ENCODE measurements at regions not wholly inside any gene's neighbourhood (a gene's known extent, or its start where the extent isn't known, plus 50 kb on each side); places are given as distances from the start of the nearest gene placed in this dataset.

DNA sequence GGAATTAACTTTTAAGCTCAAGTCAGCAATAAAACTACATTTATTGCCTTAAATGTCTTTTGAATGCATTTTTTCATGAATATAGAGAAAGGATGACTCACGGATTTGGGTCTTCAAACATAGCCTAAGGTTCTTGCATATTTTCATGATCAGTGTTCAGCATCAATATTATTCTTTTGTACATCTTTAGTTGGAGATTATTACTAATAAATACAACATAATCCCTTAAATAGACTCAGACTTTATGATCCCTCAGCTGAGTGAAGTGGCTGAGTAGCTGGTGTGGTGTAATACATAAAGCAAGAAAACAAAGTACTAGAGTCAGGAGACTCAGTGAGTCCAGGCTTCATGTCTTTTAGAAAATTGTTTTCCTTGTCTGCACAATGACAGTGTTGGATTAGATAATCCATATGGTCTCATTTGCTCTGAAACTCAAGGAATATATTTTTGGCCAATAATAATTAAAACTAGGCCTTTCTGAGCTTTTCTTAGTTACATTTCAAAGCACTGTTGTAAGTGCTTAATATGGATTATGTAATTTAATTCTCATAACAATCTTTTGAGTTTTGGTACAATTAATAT is 78.3 kb upstream of the UNC5C start:
- peak; percentile 8 for DNase-seq (ENCODE audit: low read depth)
- no peak for TF ChIP-seq CTCF (IDR thresholded peaks at IDR 0.05; ENCODE audit: low read length, missing control alignments)
- H3K4me3 ChIP-seq (replicated peaks; ENCODE audit: low read depth, low read length) = no peak overlapping the region

- no peak overlapping the region for H3K4me3 ChIP-seq (replicated peaks; ENCODE audit: low read depth, low read length)
- DNase-seq (ENCODE audit: low read depth) = no peak
- no peak for TF ChIP-seq CTCF (IDR thresholded peaks at IDR 0.05; ENCODE audit: low read length, missing control alignments)
Measured at GRCh38 chr4:95625020-95625419, 76.2 kb upstream of the UNC5C start.

GRCh38 chr4:95619525-95620443 is 71.0 kb upstream of the UNC5C start:
- DNase-seq (ENCODE audit: low read depth) = no peak
- TF ChIP-seq CTCF (IDR thresholded peaks at IDR 0.05; ENCODE audit: low read length, missing control alignments) = no peak
- H3K4me3 ChIP-seq (replicated peaks; ENCODE audit: low read depth, low read length) = no peak overlapping the region

DNA sequence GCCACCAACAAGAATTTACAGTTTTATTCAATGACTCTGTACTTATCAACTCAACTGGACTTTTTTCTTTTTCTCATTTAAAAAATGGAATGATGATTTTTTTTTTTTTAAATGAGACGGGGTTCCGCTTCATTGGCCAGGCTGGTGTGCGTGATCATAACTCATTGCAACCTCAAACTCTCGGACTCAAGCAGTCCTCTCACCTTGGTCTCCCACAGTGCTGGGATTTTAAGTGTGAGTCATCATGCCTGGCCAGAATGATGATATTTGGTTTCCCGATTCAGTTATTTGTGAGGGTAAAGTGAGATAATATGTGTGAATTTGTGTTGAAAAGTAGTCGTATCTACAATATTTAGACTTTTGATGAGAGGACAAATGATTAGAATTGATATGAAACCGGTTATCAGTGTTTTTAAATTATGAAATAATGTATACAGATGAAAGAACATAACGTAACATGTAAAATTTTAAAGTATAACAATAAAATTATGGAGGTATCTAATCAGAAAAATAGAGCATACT is 66.0 kb upstream of the UNC5C start:
- DNase-seq (ENCODE audit: low read depth) = no peak

GRCh38 chr4:95610061-95610569 is 61.3 kb upstream of the UNC5C start:
- TF ChIP-seq CTCF (IDR thresholded peaks at IDR 0.05; ENCODE audit: low read length, missing control alignments) = no peak
- no peak for DNase-seq (ENCODE audit: low read depth)
- no peak overlapping the region for H3K4me3 ChIP-seq (replicated peaks; ENCODE audit: low read depth, low read length)

More for the DNA sequence above, 66.0 kb upstream of the UNC5C start:
- H3K4me3 ChIP-seq (replicated peaks; ENCODE audit: low read depth, low read length) = no peak overlapping the region
- no peak for TF ChIP-seq CTCF (IDR thresholded peaks at IDR 0.05; ENCODE audit: low read length, missing control alignments)

DNA sequence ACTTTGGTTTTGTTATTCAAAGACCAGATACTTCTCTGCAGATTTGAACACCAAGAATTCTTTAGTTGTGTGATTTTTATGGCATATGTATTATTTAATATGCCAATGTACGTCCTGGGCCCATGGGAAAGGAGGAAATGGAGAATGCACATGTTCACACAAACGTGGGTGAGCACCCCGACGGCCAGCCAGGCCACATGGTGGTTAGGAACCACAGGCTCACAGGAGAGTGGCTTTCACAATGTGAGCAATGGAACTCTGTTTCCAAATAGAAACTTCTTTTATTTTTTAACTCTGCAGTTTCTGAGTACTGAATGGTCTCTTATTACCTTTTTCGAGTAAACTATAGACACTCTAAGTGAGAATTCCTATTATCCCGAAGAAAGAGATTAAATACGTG is 58.0 kb upstream of the UNC5C start:
- no peak for DNase-seq (ENCODE audit: low read depth)

More for the DNA sequence above, 58.0 kb upstream of the UNC5C start:
- no peak for TF ChIP-seq CTCF (IDR thresholded peaks at IDR 0.05; ENCODE audit: low read length, missing control alignments)
- no peak overlapping the region for H3K4me3 ChIP-seq (replicated peaks; ENCODE audit: low read depth, low read length)
